ENCODE measurements at regions not wholly inside any gene's neighbourhood (a gene's known extent, or its start where the extent isn't known, plus 50 kb on each side); places are given as distances from the start of the nearest gene placed in this dataset.

GRCh38 chr15:79635897-79636561, 203.9 kb downstream of the MINAR1 start:
- no peaks in the 10 kb centered on the region for H3K36me3 ChIP-seq (ENCODE audit: insufficient read depth, low read length)
- TF ChIP-seq, protein P1, sequence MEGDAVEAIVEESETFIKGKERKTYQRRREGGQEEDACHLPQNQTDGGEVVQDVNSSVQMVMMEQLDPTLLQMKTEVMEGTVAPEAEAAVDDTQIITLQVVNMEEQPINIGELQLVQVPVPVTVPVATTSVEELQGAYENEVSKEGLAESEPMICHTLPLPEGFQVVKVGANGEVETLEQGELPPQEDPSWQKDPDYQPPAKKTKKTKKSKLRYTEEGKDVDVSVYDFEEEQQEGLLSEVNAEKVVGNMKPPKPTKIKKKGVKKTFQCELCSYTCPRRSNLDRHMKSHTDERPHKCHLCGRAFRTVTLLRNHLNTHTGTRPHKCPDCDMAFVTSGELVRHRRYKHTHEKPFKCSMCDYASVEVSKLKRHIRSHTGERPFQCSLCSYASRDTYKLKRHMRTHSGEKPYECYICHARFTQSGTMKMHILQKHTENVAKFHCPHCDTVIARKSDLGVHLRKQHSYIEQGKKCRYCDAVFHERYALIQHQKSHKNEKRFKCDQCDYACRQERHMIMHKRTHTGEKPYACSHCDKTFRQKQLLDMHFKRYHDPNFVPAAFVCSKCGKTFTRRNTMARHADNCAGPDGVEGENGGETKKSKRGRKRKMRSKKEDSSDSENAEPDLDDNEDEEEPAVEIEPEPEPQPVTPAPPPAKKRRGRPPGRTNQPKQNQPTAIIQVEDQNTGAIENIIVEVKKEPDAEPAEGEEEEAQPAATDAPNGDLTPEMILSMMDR (IDR thresholded peaks at IDR 0.05; ENCODE audit: insufficient read depth, low read depth, low read length) = no peak
- TF ChIP-seq EZH2 (IDR thresholded peaks at IDR 0.05; ENCODE audit: insufficient read depth, low read length) = no peak
- H3K4me2 ChIP-seq (ENCODE audit: low read length) = peak overlapping the region; percentile 6
- H3K27ac ChIP-seq (ENCODE audit: low read depth, low read length) = no peak overlapping the region
- no peaks in the 10 kb centered on the region for H3K36me3 Mint-ChIP-seq (ENCODE audit: low read depth, unreplicated experiment)
- H3K4me1 ChIP-seq (ENCODE audit: insufficient read depth, low read length) = peaks cover 22% of the 10 kb centered on the region
- no peaks in the 10 kb centered on the region for H3K27me3 Mint-ChIP-seq (ENCODE audit: low read depth, unreplicated experiment)
- no peak overlapping the region for H3K4me3 ChIP-seq (ENCODE audit: insufficient read depth, low read depth, low read length)
- H3K27me3 ChIP-seq (ENCODE audit: insufficient read depth, low read length) = no peaks in the 10 kb centered on the region
- H4K20me1 ChIP-seq (ENCODE audit: insufficient read depth, low read length) = no peaks in the 10 kb centered on the region
- H3K9ac ChIP-seq (ENCODE audit: low read length) = no peak overlapping the region
- H3K4me3 Mint-ChIP-seq (ENCODE audit: unreplicated experiment) = no peak overlapping the region
- no peaks in the 10 kb centered on the region for H3K79me2 ChIP-seq (ENCODE audit: insufficient read depth, low read length)
- peaks cover 4% of the 10 kb centered on the region for H3K9me3 Mint-ChIP-seq (ENCODE audit: unreplicated experiment)
- H3K27ac Mint-ChIP-seq (ENCODE audit: unreplicated experiment) = peak overlapping the region; percentile 77
- H3K4me1 Mint-ChIP-seq (ENCODE audit: low read depth, unreplicated experiment) = peaks cover 30% of the 10 kb centered on the region
- DNase-seq (ENCODE audit: low read depth) (peak; percentile 49), FAIRE-seq (peak; percentile 74)
- no peaks in the 10 kb centered on the region for H3K9me3 ChIP-seq (ENCODE audit: insufficient read depth, low read depth, low read length)
- H2AFZ ChIP-seq (ENCODE audit: low read depth, low read length) = no peak overlapping the region

- peak overlapping the region; percentile 79 for H3K27ac Mint-ChIP-seq (ENCODE audit: unreplicated experiment)
- TF ChIP-seq, protein P1 (IDR thresholded peaks at IDR 0.05; ENCODE audit: insufficient read depth, low read depth, low read length) = no peak
- no peak for TF ChIP-seq EZH2 (IDR thresholded peaks at IDR 0.05; ENCODE audit: insufficient read depth, low read length)
- DNase-seq (ENCODE audit: low read depth) = peak; percentile 86
- no peaks in the 10 kb centered on the region for H3K79me2 ChIP-seq (ENCODE audit: insufficient read depth, low read length)
- no peaks in the 10 kb centered on the region for H3K36me3 Mint-ChIP-seq (ENCODE audit: low read depth, unreplicated experiment)
- no peak overlapping the region for H2AFZ ChIP-seq (ENCODE audit: low read depth, low read length)
- no peaks in the 10 kb centered on the region for H4K20me1 ChIP-seq (ENCODE audit: insufficient read depth, low read length)
- H3K27me3 ChIP-seq (ENCODE audit: insufficient read depth, low read length) = no peaks in the 10 kb centered on the region
- peak overlapping the region; percentile 59 for H3K4me2 ChIP-seq (ENCODE audit: low read length)
- no peaks in the 10 kb centered on the region for H3K36me3 ChIP-seq (ENCODE audit: insufficient read depth, low read length)
- H3K9me3 ChIP-seq (ENCODE audit: insufficient read depth, low read depth, low read length) = no peaks in the 10 kb centered on the region
- H3K9me3 Mint-ChIP-seq (ENCODE audit: unreplicated experiment) = no peaks in the 10 kb centered on the region
- peaks cover 30% of the 10 kb centered on the region for H3K4me1 ChIP-seq (ENCODE audit: insufficient read depth, low read length)
- H3K4me1 Mint-ChIP-seq (ENCODE audit: low read depth, unreplicated experiment) = peaks cover 50% of the 10 kb centered on the region
- H3K4me3 ChIP-seq (ENCODE audit: insufficient read depth, low read depth, low read length) = no peak overlapping the region
- H3K4me3 Mint-ChIP-seq (ENCODE audit: unreplicated experiment) = no peak overlapping the region
- peak; percentile 84 for FAIRE-seq
- H3K27ac ChIP-seq (ENCODE audit: low read depth, low read length) = peak overlapping the region; percentile 49
- H3K9ac ChIP-seq (ENCODE audit: low read length) = peak overlapping the region; percentile 4
- H3K27me3 Mint-ChIP-seq (ENCODE audit: low read depth, unreplicated experiment) = no peaks in the 10 kb centered on the region
Measured at GRCh38 chr15:79640206-79640605, 208.1 kb downstream of the MINAR1 start.

GRCh38 chr15:79641841-79642240, 209.7 kb downstream of the MINAR1 start:
- H3K4me3 Mint-ChIP-seq (ENCODE audit: unreplicated experiment) = no peak overlapping the region
- Histone ChIP-seq H3K9me3 (ENCODE audit: insufficient read depth, low read depth, low read length) (peaks cover 3% of the 10 kb centered on the region), H3K27me3 (ENCODE audit: insufficient read depth, low read length) (no peaks in the 10 kb centered on the region), H3K36me3 (ENCODE audit: insufficient read depth, low read length) (no peaks in the 10 kb centered on the region), H3K27ac (ENCODE audit: low read depth, low read length) (no peak overlapping the region), H3K9ac (ENCODE audit: low read length) (no peak overlapping the region), H3K4me2 (ENCODE audit: low read length) (no peak overlapping the region), H3K4me3 (ENCODE audit: insufficient read depth, low read depth, low read length) (no peak overlapping the region), H2AFZ (ENCODE audit: low read depth, low read length) (no peak overlapping the region), H4K20me1 (ENCODE audit: insufficient read depth, low read length) (no peaks in the 10 kb centered on the region), H3K79me2 (ENCODE audit: insufficient read depth, low read length) (no peaks in the 10 kb centered on the region), H3K4me1 (ENCODE audit: insufficient read depth, low read length) (peaks cover 23% of the 10 kb centered on the region)
- no peak for FAIRE-seq
- H3K27me3 Mint-ChIP-seq (ENCODE audit: low read depth, unreplicated experiment) = no peaks in the 10 kb centered on the region
- peaks cover 36% of the 10 kb centered on the region for H3K4me1 Mint-ChIP-seq (ENCODE audit: low read depth, unreplicated experiment)
- no peaks in the 10 kb centered on the region for H3K9me3 Mint-ChIP-seq (ENCODE audit: unreplicated experiment)
- no peak overlapping the region for H3K27ac Mint-ChIP-seq (ENCODE audit: unreplicated experiment)
- no peaks in the 10 kb centered on the region for H3K36me3 Mint-ChIP-seq (ENCODE audit: low read depth, unreplicated experiment)
- no peak for DNase-seq (ENCODE audit: low read depth)
- no peak for TF ChIP-seq EZH2 (IDR thresholded peaks at IDR 0.05; ENCODE audit: insufficient read depth, low read length)
- TF ChIP-seq, protein P1 (IDR thresholded peaks at IDR 0.05; ENCODE audit: insufficient read depth, low read depth, low read length) = no peak
